Glomerular endothelial cell (primary cell): ENCODE measurements at regions not wholly inside any gene's neighbourhood (a gene's known extent, or its start where the extent isn't known, plus 50 kb on each side); places are given as distances from the start of the nearest gene placed in this dataset.
"Not testable (repeated sequence)": the region's sequence is repeated elsewhere in the genome, so short reads cannot be mapped to it uniquely, and the experiment has no call there.

ENCODE experiments used
- DNase-seq: peaks from one replicate; pipeline ENCODE4 v3.0.0-alpha.2; 2011; ENCODE audit warnings: low read depth, low spot score; ENCODE audit errors: extremely low read depth

GRCh38 chr9:13841746-13842462, 472.0 kb downstream of the NFIB start:
- DNase-seq = no peak

- DNase-seq = no peak
These were observed 481.5 kb downstream of the NFIB start for GRCh38 chr9:13832446-13832845.

- DNase-seq = no peak
These were observed 490.9 kb downstream of the NFIB start for GRCh38 chr9:13823026-13823425.

GRCh38 chr9:13817754-13818278, 496.1 kb downstream of the NFIB start:
- DNase-seq = no peak

- no peak for DNase-seq
These were observed 497.1 kb downstream of the NFIB start for GRCh38 chr9:13816837-13817236.

GRCh38 chr9:13814647-13815400, 499.1 kb downstream of the NFIB start:
- DNase-seq = no peak

- DNase-seq = no peak
These were observed 502.1 kb downstream of the NFIB start for GRCh38 chr9:13811876-13812275.

GRCh38 chr9:13810510-13810909, 503.4 kb downstream of the NFIB start:
- DNase-seq = no peak

GRCh38 chr9:13809401-13809800, 504.5 kb downstream of the NFIB start:
- DNase-seq = no peak

- no peak for DNase-seq
These were observed 506.8 kb downstream of the NFIB start for GRCh38 chr9:13807118-13807517.

GRCh38 chr9:13806714-13807113, 507.2 kb downstream of the NFIB start:
- DNase-seq = no peak

- no peak for DNase-seq
These were observed 508.4 kb downstream of the NFIB start for GRCh38 chr9:13805546-13805945.

- no peak for DNase-seq
These were observed 509.4 kb downstream of the NFIB start for GRCh38 chr9:13804532-13804931.

GRCh38 chr9:13800776-13801175, 513.2 kb downstream of the NFIB start:
- DNase-seq = no peak

- not testable (repeated sequence) for DNase-seq
These were observed 516.2 kb downstream of the NFIB start for GRCh38 chr9:13797701-13798100.

GRCh38 chr9:13791816-13792215, 512.3 kb upstream of the MPDZ start:
- no peak for DNase-seq

- no peak for DNase-seq
These were observed 510.6 kb upstream of the MPDZ start for GRCh38 chr9:13790055-13790454.

GRCh38 chr9:13787234-13787833, 507.8 kb upstream of the MPDZ start:
- DNase-seq = no peak

GRCh38 chr9:13786711-13787110, 507.2 kb upstream of the MPDZ start:
- DNase-seq = no peak

GRCh38 chr9:13786131-13786530, 506.6 kb upstream of the MPDZ start:
- no peak for DNase-seq

GRCh38 chr9:13779106-13779505, 499.6 kb upstream of the MPDZ start:
- DNase-seq = no peak

GRCh38 chr9:13778631-13779030, 499.1 kb upstream of the MPDZ start:
- no peak for DNase-seq
